Epithelial cell of proximal tubule (primary cell): ENCODE measurements at regions not wholly inside any gene's neighbourhood (a gene's known extent, or its start where the extent isn't known, plus 50 kb on each side); places are given as distances from the start of the nearest gene placed in this dataset.
"Not testable (repeated sequence)": the region's sequence is repeated elsewhere in the genome, so short reads cannot be mapped to it uniquely, and the experiment has no call there.

Source experiments
- DNase-seq: peaks from one replicate; pipeline ENCODE4 v3.0.0-alpha.2; 2011; ENCODE audit warnings: low read depth
- H3K4me3 ChIP-seq: 2 replicates; pipeline ENCODE4 v1.5.1; 2011; ENCODE audit warnings: low read depth, mild to moderate bottlenecking, low read length
- CTCF ChIP-seq: conservative IDR thresholded peaks from 2 replicates; pipeline ENCODE4 v1.5.1; 2012; ENCODE audit warnings: low read depth, mild to moderate bottlenecking, low read length

- no peak overlapping the region for H3K4me3 ChIP-seq
- DNase-seq = no peak
- TF ChIP-seq CTCF = no peak
Observed at GRCh38 chr4:134505511-134505910, 303.9 kb upstream of the PABPC4L start.

- no peak overlapping the region for H3K4me3 ChIP-seq
- no peak for DNase-seq
- no peak for TF ChIP-seq CTCF
Observed at GRCh38 chr4:134501973-134502643, 300.5 kb upstream of the PABPC4L start.

GRCh38 chr4:134501488-134501887 lies 299.9 kb upstream of the PABPC4L start:
- not testable (repeated sequence) for H3K4me3 ChIP-seq, DNase-seq

GRCh38 chr4:134499074-134499473 lies 297.5 kb upstream of the PABPC4L start:
- TF ChIP-seq CTCF = no peak
- no peak overlapping the region for H3K4me3 ChIP-seq
- DNase-seq = no peak

- no peak for DNase-seq
- no peak for TF ChIP-seq CTCF
- H3K4me3 ChIP-seq = no peak overlapping the region
Observed at GRCh38 chr4:134490863-134491262, 289.3 kb upstream of the PABPC4L start.

GRCh38 chr4:134483514-134483913 lies 281.9 kb upstream of the PABPC4L start:
- DNase-seq, H3K4me3 ChIP-seq: not testable (repeated sequence)

GRCh38 chr4:134471569-134471968 lies 270.0 kb upstream of the PABPC4L start:
- TF ChIP-seq CTCF = no peak
- no peak overlapping the region for H3K4me3 ChIP-seq
- DNase-seq = no peak

GRCh38 chr4:134470544-134470943 lies 269.0 kb upstream of the PABPC4L start:
- peak; percentile 75 for TF ChIP-seq CTCF
- H3K4me3 ChIP-seq = no peak overlapping the region
- no peak for DNase-seq
